Right atrium auricular region (tissue), 2 donors: ENCODE measurements at regions not wholly inside any gene's neighbourhood (a gene's known extent, or its start where the extent isn't known, plus 50 kb on each side); places are given as distances from the start of the nearest gene placed in this dataset.

Experiments
- DNase-seq: peaks from one replicate; pipeline ENCODE4 v3.0.0-alpha.2; 2019; ENCODE audit warnings: low spot score
- H3K27ac ChIP-seq, 2 donors: fragments of 200-600 bp; sonication (generic); 1 replicate in 1 of 2; 2 replicates in 1 of 2; pipeline ENCODE4 v1.5.1; 2016 to 2019
- H3K27me3 ChIP-seq, 2 donors: fragments of 200-600 bp; sonication (generic); one replicate each; pipeline versions ENCODE4 v1.5.1 to v1.6.0; 2017 to 2019
- H3K36me3 ChIP-seq: fragments of 200-600 bp; sonication (generic); one replicate; pipeline ENCODE4 v1.5.1; 2016
- H3K4me1 ChIP-seq, 2 donors: fragments of 200-600 bp; sonication (generic); one replicate each; pipeline versions ENCODE4 v1.5.1 to v1.6.0; 2017 to 2019
- H3K4me3 ChIP-seq, 2 donors: fragments of 200-600 bp; sonication (generic); 1 replicate in 1 of 2; 2 replicates in 1 of 2; pipeline ENCODE4 v1.5.1; 2017 to 2019; ENCODE audit warnings: mild to moderate bottlenecking in 1 of 2, moderate library complexity in 1 of 2
- H3K9me3 ChIP-seq, 2 donors: fragments of 200-600 bp; sonication (generic); one replicate each; pipeline ENCODE4 v1.5.1; 2019
- TF ChIP-seq, protein P1 (sequence below), 2 donors: fragments of 200-600 bp; sonication (generic); IDR thresholded peaks; one replicate each; pipeline ENCODE4 v1.5.1; 2019; ENCODE audit warnings: antibody characterized with exemption in 2 of 2

DNA sequence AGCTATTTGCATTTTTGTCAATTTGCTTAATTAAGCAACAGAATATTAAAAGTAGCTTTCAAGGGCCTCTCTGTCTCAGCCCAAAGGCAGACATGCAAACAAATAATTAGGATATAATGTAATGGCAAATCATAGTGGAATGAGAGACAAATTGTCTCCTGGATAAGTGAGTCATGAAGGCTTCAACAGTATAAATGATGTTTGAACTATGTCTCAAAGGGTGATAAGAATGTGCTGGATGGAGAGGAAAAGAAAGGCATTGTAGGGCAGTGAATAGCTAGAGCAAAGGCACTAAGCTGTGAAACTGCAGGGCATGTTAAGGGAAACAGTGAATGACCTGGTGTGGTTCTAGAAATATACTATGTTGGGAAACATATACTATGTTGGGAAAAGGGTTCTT lies 53.5 kb upstream of the PPP1R12A start:
- Histone ChIP-seq H3K27me3 (no peaks in the 10 kb centered on the region), H3K4me3 (no peak overlapping the region), H3K27ac (no peak overlapping the region), H3K9me3 (no peaks in the 10 kb centered on the region), H3K36me3 (no peaks in the 10 kb centered on the region), H3K4me1 (peaks cover 0 to 4% of the 10 kb centered on the region in 2 donors)
- DNase-seq = no peak
- TF ChIP-seq, protein P1, sequence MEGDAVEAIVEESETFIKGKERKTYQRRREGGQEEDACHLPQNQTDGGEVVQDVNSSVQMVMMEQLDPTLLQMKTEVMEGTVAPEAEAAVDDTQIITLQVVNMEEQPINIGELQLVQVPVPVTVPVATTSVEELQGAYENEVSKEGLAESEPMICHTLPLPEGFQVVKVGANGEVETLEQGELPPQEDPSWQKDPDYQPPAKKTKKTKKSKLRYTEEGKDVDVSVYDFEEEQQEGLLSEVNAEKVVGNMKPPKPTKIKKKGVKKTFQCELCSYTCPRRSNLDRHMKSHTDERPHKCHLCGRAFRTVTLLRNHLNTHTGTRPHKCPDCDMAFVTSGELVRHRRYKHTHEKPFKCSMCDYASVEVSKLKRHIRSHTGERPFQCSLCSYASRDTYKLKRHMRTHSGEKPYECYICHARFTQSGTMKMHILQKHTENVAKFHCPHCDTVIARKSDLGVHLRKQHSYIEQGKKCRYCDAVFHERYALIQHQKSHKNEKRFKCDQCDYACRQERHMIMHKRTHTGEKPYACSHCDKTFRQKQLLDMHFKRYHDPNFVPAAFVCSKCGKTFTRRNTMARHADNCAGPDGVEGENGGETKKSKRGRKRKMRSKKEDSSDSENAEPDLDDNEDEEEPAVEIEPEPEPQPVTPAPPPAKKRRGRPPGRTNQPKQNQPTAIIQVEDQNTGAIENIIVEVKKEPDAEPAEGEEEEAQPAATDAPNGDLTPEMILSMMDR (IDR thresholded peaks at IDR 0.05) = no peak

DNA sequence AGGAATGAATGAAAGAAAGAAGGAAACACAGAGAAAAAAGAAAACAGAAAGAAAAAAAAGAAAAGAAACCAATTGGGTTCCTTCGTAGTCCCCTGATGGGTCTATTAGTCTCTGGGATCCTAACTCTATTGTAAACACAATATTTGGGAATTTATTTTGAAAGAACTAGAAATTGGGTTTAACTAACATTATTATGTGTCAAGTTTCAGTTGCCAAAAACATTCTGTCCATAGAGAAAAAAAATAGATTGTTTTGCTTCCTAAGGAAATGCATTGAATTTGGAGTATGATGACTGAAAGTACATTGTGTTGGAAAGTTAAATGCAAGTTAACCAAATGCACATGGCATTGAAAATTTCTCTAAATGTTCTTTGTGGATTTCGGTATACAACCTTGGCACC lies 52.8 kb upstream of the PPP1R12A start:
- H3K4me3 ChIP-seq = no peak overlapping the region

More for the DNA sequence above, 52.8 kb upstream of the PPP1R12A start:
- Histone ChIP-seq H3K27me3 (no peaks in the 10 kb centered on the region), H3K36me3 (no peaks in the 10 kb centered on the region), H3K9me3 (no peaks in the 10 kb centered on the region), H3K4me1 (peaks cover 0 to 4% of the 10 kb centered on the region in 2 donors), H3K27ac (no peak overlapping the region)
- TF ChIP-seq, protein P1 (IDR thresholded peaks at IDR 0.05) = no peak
- DNase-seq = no peak
